ENCODE measurements at regions not wholly inside any gene's neighbourhood (a gene's known extent, or its start where the extent isn't known, plus 50 kb on each side); places are given as distances from the start of the nearest gene placed in this dataset.

DNA sequence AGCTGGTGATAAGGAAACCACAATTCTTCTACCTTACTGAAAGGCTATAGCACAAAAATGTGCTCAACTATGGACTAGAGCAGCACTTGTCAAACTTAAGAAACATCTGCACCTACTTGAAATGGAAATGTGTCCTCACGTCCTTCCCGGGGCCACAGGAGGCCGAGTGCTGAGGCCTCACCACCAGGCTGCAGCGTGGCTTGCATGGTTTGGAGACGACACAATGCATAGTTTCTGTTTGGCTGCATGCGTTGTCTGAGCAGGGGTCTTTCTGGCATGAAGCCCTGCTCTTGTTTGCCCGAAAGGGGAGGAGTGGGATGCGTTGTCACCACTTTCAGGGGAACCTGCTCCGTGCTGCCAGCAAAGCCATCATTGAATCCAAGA, 228.8 kb downstream of the TTLL2 start:
- POLR2A ChIA-PET: no interaction called here
- H3K4me3 ChIP-seq (ENCODE audit: low read depth, low read length): no peak overlapping the region
- DNase-seq (ENCODE audit: low read depth): no peak
- TF ChIP-seq, protein P1, sequence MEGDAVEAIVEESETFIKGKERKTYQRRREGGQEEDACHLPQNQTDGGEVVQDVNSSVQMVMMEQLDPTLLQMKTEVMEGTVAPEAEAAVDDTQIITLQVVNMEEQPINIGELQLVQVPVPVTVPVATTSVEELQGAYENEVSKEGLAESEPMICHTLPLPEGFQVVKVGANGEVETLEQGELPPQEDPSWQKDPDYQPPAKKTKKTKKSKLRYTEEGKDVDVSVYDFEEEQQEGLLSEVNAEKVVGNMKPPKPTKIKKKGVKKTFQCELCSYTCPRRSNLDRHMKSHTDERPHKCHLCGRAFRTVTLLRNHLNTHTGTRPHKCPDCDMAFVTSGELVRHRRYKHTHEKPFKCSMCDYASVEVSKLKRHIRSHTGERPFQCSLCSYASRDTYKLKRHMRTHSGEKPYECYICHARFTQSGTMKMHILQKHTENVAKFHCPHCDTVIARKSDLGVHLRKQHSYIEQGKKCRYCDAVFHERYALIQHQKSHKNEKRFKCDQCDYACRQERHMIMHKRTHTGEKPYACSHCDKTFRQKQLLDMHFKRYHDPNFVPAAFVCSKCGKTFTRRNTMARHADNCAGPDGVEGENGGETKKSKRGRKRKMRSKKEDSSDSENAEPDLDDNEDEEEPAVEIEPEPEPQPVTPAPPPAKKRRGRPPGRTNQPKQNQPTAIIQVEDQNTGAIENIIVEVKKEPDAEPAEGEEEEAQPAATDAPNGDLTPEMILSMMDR (IDR thresholded peaks at IDR 0.05; ENCODE audit: insufficient read depth, low read depth, low read length): no peak
- H3K27me3 ChIP-seq (ENCODE audit: control insufficient read depth, insufficient read depth, low read length): no peaks in the 10 kb centered on the region
- CTCF ChIA-PET: no interaction called here
- H3K36me3 ChIP-seq (ENCODE audit: control insufficient read depth, insufficient read depth, low read length): no peaks in the 10 kb centered on the region

DNA sequence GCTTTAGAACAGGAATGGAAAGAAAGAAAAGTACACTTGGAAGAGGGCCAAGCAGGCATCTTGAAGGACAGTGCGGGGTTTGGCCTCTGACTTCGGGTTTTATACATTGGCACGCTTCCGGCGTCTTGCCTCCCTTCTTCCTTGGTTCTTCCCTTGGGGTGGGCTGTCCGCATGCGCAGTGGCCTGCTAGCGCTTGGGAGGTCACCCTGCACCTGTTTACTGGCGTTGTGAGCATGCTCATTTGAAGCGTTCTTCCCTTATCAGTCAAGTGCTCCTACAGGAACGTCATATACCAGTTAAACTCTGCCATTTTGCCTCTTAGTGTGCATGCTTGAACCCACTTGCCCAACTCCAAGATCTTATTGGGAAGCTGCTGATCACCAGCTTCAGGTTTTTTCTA, 230.0 kb downstream of the TTLL2 start:
- TF ChIP-seq, protein P1 (IDR thresholded peaks at IDR 0.05; ENCODE audit: insufficient read depth, low read depth, low read length): no peak
- no peak for DNase-seq (ENCODE audit: low read depth)
- ChIA-PET CTCF (no interaction called here), POLR2A (no interaction called here)
- H3K4me3 ChIP-seq (ENCODE audit: low read depth, low read length): no peak overlapping the region
- H3K36me3 ChIP-seq (ENCODE audit: control insufficient read depth, insufficient read depth, low read length): no peaks in the 10 kb centered on the region
- no peaks in the 10 kb centered on the region for H3K27me3 ChIP-seq (ENCODE audit: control insufficient read depth, insufficient read depth, low read length)

DNA sequence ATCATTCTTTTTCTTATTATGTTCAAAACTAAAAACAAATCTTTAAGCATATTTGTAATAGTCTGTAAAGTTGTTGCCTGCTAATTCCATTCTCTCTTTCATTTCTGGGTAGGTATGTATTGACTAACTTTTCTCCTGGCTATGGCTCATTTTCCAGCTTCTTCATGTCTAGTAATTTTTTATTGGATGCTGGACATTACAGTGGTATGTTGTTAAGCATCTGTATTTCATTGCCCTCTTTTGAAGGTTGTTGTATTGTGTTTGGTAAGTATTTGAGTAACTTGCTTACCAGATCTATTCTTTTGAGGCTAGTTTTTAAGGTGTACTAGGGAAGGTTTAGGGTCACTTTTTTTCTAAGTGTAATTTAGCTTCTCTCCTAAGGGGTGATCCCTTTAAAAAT, 230.9 kb downstream of the TTLL2 start:
- no peak for DNase-seq (ENCODE audit: low read depth)
- TF ChIP-seq, protein P1 (IDR thresholded peaks at IDR 0.05; ENCODE audit: insufficient read depth, low read depth, low read length): no peak
- Histone ChIP-seq H3K27me3 (ENCODE audit: control insufficient read depth, insufficient read depth, low read length) (no peaks in the 10 kb centered on the region), H3K4me3 (ENCODE audit: low read depth, low read length) (no peak overlapping the region), H3K36me3 (ENCODE audit: control insufficient read depth, insufficient read depth, low read length) (no peaks in the 10 kb centered on the region)
- ChIA-PET CTCF (no interaction called here), POLR2A (no interaction called here)

DNA sequence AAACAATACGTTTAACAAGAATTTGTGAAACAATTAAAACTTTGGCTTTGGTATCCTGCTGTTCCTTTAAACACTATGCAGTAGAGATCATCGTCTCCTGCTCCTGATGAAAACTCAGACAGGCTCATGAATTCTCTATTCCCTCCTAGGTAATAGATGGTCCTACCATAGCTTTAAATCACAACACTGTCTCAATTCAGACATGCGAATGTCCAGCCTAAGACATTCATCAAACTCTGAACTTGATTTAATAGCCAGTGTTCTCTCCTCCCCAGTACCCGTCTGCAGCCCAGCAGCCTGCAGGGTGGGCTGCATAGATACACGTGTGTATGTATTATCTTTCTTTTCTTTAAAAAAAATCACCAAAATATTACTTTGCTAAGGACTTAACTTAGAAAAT, 232.8 kb downstream of the TTLL2 start:
- TF ChIP-seq, protein P1 (IDR thresholded peaks at IDR 0.05; ENCODE audit: insufficient read depth, low read depth, low read length): no peak
- DNase-seq (ENCODE audit: low read depth): no peak
- no peaks in the 10 kb centered on the region for H3K27me3 ChIP-seq (ENCODE audit: control insufficient read depth, insufficient read depth, low read length)
- POLR2A ChIA-PET: no interaction called here
- CTCF ChIA-PET: no interaction called here
- no peaks in the 10 kb centered on the region for H3K36me3 ChIP-seq (ENCODE audit: control insufficient read depth, insufficient read depth, low read length)
- no peak overlapping the region for H3K4me3 ChIP-seq (ENCODE audit: low read depth, low read length)

DNA sequence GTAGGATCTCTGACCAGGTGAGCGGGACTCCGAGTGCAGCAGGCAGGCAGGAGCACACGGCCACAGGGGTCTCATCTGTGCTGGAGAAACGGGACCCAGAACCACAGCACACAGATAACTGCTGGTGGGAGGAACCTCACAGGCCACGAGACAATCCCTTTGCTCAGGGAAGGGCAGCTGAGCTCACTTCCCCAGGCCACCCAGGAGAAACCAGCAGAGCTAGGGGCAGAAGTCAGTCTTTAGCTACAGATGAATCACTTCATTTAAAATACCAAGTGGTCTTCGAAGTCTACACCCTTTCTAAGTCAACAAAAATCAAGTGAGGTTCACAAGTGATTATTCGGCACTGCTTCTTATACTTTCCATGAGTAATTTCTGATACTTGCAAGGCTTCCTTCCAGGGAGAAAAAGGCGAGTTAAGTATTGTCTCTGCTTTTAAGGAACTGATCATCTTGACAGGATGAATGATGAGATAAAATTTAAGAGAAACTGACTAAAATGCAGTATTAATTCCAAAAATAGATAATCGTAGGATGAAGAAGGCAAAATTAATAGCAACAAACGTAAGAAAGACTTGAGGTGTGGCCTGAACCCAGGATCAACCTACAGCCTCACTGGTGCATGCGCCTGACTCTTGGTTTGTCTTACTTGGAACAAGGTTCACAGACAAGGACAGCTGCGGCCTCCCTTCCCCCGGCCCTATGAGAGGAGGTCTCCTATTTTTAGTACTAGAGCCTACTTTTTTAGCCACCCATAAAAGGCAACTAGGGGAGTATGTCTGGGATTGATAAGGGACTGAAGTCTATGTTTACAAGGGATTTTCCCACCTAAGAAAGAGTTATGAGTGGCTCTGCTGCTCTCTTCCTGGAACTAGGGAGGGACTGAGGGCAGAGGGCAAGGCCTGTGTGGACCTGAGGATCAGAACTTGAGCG, 233.6 kb downstream of the TTLL2 start:
- no peaks in the 10 kb centered on the region for H3K36me3 ChIP-seq (ENCODE audit: control insufficient read depth, insufficient read depth, low read length)
- no peak overlapping the region for H3K4me3 ChIP-seq (ENCODE audit: low read depth, low read length)
- TF ChIP-seq, protein P1 (IDR thresholded peaks at IDR 0.05; ENCODE audit: insufficient read depth, low read depth, low read length): no peak
- DNase-seq (ENCODE audit: low read depth): no peak
- POLR2A ChIA-PET: no interaction called here
- H3K27me3 ChIP-seq (ENCODE audit: control insufficient read depth, insufficient read depth, low read length): no peaks in the 10 kb centered on the region
- CTCF ChIA-PET: no interaction called here
